ENCODE measurements at regions not wholly inside any gene's neighbourhood (a gene's known extent, or its start where the extent isn't known, plus 50 kb on each side); places are given as distances from the start of the nearest gene placed in this dataset.

- H3K9me3 Mint-ChIP-seq: no peaks in the 10 kb centered on the region
- H3K27me3 Mint-ChIP-seq: peaks cover 2% of the 10 kb centered on the region
- H3K27ac Mint-ChIP-seq: no peak overlapping the region
- no peaks in the 10 kb centered on the region for H3K4me1 Mint-ChIP-seq
- no peak overlapping the region for H3K4me3 Mint-ChIP-seq
- no peaks in the 10 kb centered on the region for H3K36me3 Mint-ChIP-seq
Measured at GRCh38 chr17:72233986-72234385, 113.2 kb downstream of the SOX9 start.

- H3K27ac Mint-ChIP-seq: no peak overlapping the region
- no peaks in the 10 kb centered on the region for H3K4me1 Mint-ChIP-seq
- peaks cover 4% of the 10 kb centered on the region for H3K9me3 Mint-ChIP-seq
- peaks cover 2% of the 10 kb centered on the region for H3K27me3 Mint-ChIP-seq
- H3K4me3 Mint-ChIP-seq: no peak overlapping the region
- H3K36me3 Mint-ChIP-seq: no peaks in the 10 kb centered on the region
Measured at GRCh38 chr17:72234985-72235384, 114.2 kb downstream of the SOX9 start.

- Mint-ChIP-seq H3K27ac (no peak overlapping the region), H3K9me3 (peaks cover 10% of the 10 kb centered on the region), H3K27me3 (peaks cover 2% of the 10 kb centered on the region), H3K36me3 (no peaks in the 10 kb centered on the region), H3K4me1 (no peaks in the 10 kb centered on the region), H3K4me3 (no peak overlapping the region)
Measured at GRCh38 chr17:72236980-72237633, 116.3 kb downstream of the SOX9 start.

GRCh38 chr17:72238157-72238673, 117.4 kb downstream of the SOX9 start:
- H3K27me3 Mint-ChIP-seq: peaks cover 5% of the 10 kb centered on the region

GRCh38 chr17:72239548-72239947, 118.7 kb downstream of the SOX9 start:
- peaks cover 27% of the 10 kb centered on the region for H3K9me3 Mint-ChIP-seq
- no peaks in the 10 kb centered on the region for H3K36me3 Mint-ChIP-seq
- peaks cover 4% of the 10 kb centered on the region for H3K27me3 Mint-ChIP-seq
- no peak overlapping the region for H3K4me3 Mint-ChIP-seq
- H3K4me1 Mint-ChIP-seq: no peaks in the 10 kb centered on the region
- no peak overlapping the region for H3K27ac Mint-ChIP-seq

More at GRCh38 chr17:72238157-72238673, 117.4 kb downstream of the SOX9 start:
- H3K36me3 Mint-ChIP-seq: no peaks in the 10 kb centered on the region
- H3K4me1 Mint-ChIP-seq: no peaks in the 10 kb centered on the region
- H3K4me3 Mint-ChIP-seq: no peak overlapping the region
- peaks cover 16% of the 10 kb centered on the region for H3K9me3 Mint-ChIP-seq
- no peak overlapping the region for H3K27ac Mint-ChIP-seq

- H3K36me3 Mint-ChIP-seq: no peaks in the 10 kb centered on the region
- peaks cover 28% of the 10 kb centered on the region for H3K9me3 Mint-ChIP-seq
- H3K27ac Mint-ChIP-seq: no peak overlapping the region
- H3K27me3 Mint-ChIP-seq: peaks cover 4% of the 10 kb centered on the region
- no peak overlapping the region for H3K4me3 Mint-ChIP-seq
- no peaks in the 10 kb centered on the region for H3K4me1 Mint-ChIP-seq
Measured at GRCh38 chr17:72240333-72240732, 119.5 kb downstream of the SOX9 start.

GRCh38 chr17:72244494-72244893, 123.7 kb downstream of the SOX9 start:
- H3K9me3 Mint-ChIP-seq: peaks cover 28% of the 10 kb centered on the region

GRCh38 chr17:72244956-72245355, 124.1 kb downstream of the SOX9 start:
- Mint-ChIP-seq H3K4me3 (no peak overlapping the region), H3K27me3 (peaks cover 4% of the 10 kb centered on the region), H3K36me3 (no peaks in the 10 kb centered on the region), H3K9me3 (peaks cover 25% of the 10 kb centered on the region), H3K4me1 (no peaks in the 10 kb centered on the region), H3K27ac (no peak overlapping the region)

More at GRCh38 chr17:72244494-72244893, 123.7 kb downstream of the SOX9 start:
- Mint-ChIP-seq H3K27ac (no peak overlapping the region), H3K27me3 (peaks cover 4% of the 10 kb centered on the region), H3K4me1 (no peaks in the 10 kb centered on the region), H3K36me3 (no peaks in the 10 kb centered on the region), H3K4me3 (no peak overlapping the region)

- no peaks in the 10 kb centered on the region for H3K4me1 Mint-ChIP-seq
- no peak overlapping the region for H3K27ac Mint-ChIP-seq
- peaks cover 8% of the 10 kb centered on the region for H3K9me3 Mint-ChIP-seq
- H3K27me3 Mint-ChIP-seq: no peaks in the 10 kb centered on the region
- H3K4me3 Mint-ChIP-seq: no peak overlapping the region
- no peaks in the 10 kb centered on the region for H3K36me3 Mint-ChIP-seq
Measured at GRCh38 chr17:72249441-72249840, 128.6 kb downstream of the SOX9 start.

GRCh38 chr17:72250206-72250605, 129.4 kb downstream of the SOX9 start:
- no peaks in the 10 kb centered on the region for H3K36me3 Mint-ChIP-seq
- H3K4me3 Mint-ChIP-seq: no peak overlapping the region

GRCh38 chr17:72253597-72253996, 132.8 kb downstream of the SOX9 start:
- peaks cover 6% of the 10 kb centered on the region for H3K9me3 Mint-ChIP-seq
- H3K4me3 Mint-ChIP-seq: no peak overlapping the region
- no peaks in the 10 kb centered on the region for H3K36me3 Mint-ChIP-seq
- H3K4me1 Mint-ChIP-seq: no peaks in the 10 kb centered on the region
- H3K27me3 Mint-ChIP-seq: no peaks in the 10 kb centered on the region
- no peak overlapping the region for H3K27ac Mint-ChIP-seq

More at GRCh38 chr17:72250206-72250605, 129.4 kb downstream of the SOX9 start:
- Mint-ChIP-seq H3K4me1 (no peaks in the 10 kb centered on the region), H3K27ac (no peak overlapping the region), H3K27me3 (no peaks in the 10 kb centered on the region), H3K9me3 (peaks cover 6% of the 10 kb centered on the region)

GRCh38 chr17:72254808-72255449, 134.1 kb downstream of the SOX9 start:
- peaks cover 6% of the 10 kb centered on the region for H3K9me3 Mint-ChIP-seq
- no peak overlapping the region for H3K27ac Mint-ChIP-seq
- no peaks in the 10 kb centered on the region for H3K27me3 Mint-ChIP-seq
- no peak overlapping the region for H3K4me3 Mint-ChIP-seq
- H3K36me3 Mint-ChIP-seq: no peaks in the 10 kb centered on the region
- H3K4me1 Mint-ChIP-seq: no peaks in the 10 kb centered on the region

- Mint-ChIP-seq H3K9me3 (peaks cover 6% of the 10 kb centered on the region), H3K4me1 (no peaks in the 10 kb centered on the region), H3K27me3 (no peaks in the 10 kb centered on the region), H3K4me3 (no peak overlapping the region), H3K36me3 (no peaks in the 10 kb centered on the region), H3K27ac (no peak overlapping the region)
Measured at GRCh38 chr17:72255481-72255880, 134.7 kb downstream of the SOX9 start.

GRCh38 chr17:72258711-72259110, 137.9 kb downstream of the SOX9 start:
- Mint-ChIP-seq H3K27ac (no peak overlapping the region), H3K4me3 (no peak overlapping the region), H3K9me3 (peaks cover 9% of the 10 kb centered on the region), H3K4me1 (no peaks in the 10 kb centered on the region), H3K27me3 (peaks cover 1% of the 10 kb centered on the region), H3K36me3 (no peaks in the 10 kb centered on the region)

GRCh38 chr17:72259922-72260321, 139.1 kb downstream of the SOX9 start:
- no peaks in the 10 kb centered on the region for H3K4me1 Mint-ChIP-seq
- peaks cover 9% of the 10 kb centered on the region for H3K9me3 Mint-ChIP-seq
- no peaks in the 10 kb centered on the region for H3K36me3 Mint-ChIP-seq
- no peak overlapping the region for H3K27ac Mint-ChIP-seq
- no peak overlapping the region for H3K4me3 Mint-ChIP-seq
- H3K27me3 Mint-ChIP-seq: peaks cover 1% of the 10 kb centered on the region

- Mint-ChIP-seq H3K4me1 (no peaks in the 10 kb centered on the region), H3K27me3 (peaks cover 1% of the 10 kb centered on the region), H3K4me3 (no peak overlapping the region), H3K9me3 (peaks cover 9% of the 10 kb centered on the region), H3K27ac (no peak overlapping the region), H3K36me3 (no peaks in the 10 kb centered on the region)
Measured at GRCh38 chr17:72262766-72263165, 141.9 kb downstream of the SOX9 start.

Data from activated naive CD4-positive, alpha-beta T cell treated with anti-CD3 and anti-CD28 coated beads, Interleukin-2, amount 50 U/mL, for 24 hours (primary cell).